Endothelial cell of umbilical vein (primary cell): ENCODE measurements at regions not wholly inside any gene's neighbourhood (a gene's known extent, or its start where the extent isn't known, plus 50 kb on each side); places are given as distances from the start of the nearest gene placed in this dataset.

Experiments used
- BruUV-seq: library from RNA; stranded (reverse); fragments of 400-500 nt; replicated peaks from 2 replicates; lab custom pipeline; 2021; lab: Mats Ljungman, UMichigan
- CTCF ChIA-PET: fragments of 300-600, 350-600 bp; sonication (Branson Sonifier 250); formaldehyde crosslinking; loops from one replicate; lab custom pipeline; 2021; ENCODE audit warnings: antibody characterized with exemption, inconsistent platforms; lab: Charles Lee
- POLR2A ChIA-PET: fragments of 300-600, 350-600 bp; sonication (Branson Sonifier 250); formaldehyde crosslinking; loops from one replicate; lab custom pipeline; 2021; ENCODE audit warnings: antibody characterized with exemption, inconsistent platforms; lab: Charles Lee
- DNase-seq: peaks from one replicate; pipeline ENCODE4 v3.0.0-alpha.2; 2011; ENCODE audit warnings: low read depth, low spot score
- FAIRE-seq: peaks from 2 replicates; lab custom pipeline; 2011; peaks lifted over from hg19 to GRCh38; lab: Jason Lieb, UNC
- H2AFZ ChIP-seq: 2 replicates; pipeline ENCODE4 v1.6.0; 2012; ENCODE audit warnings: low read depth, low read length, control low read depth, inconsistent platforms
- H3K27ac ChIP-seq: 2 replicates; pipeline ENCODE4 v1.5.1; 2011; ENCODE audit warnings: low read depth, mild to moderate bottlenecking, control low read depth, low read length, moderate library complexity; ENCODE audit not compliant: insufficient read depth
- H3K27me3 ChIP-seq, 2 experiments: 2 replicates each; pipeline versions ENCODE4 v1.6.0 to v1.6.1; 2011; ENCODE audit warnings: low read length in 2 of 2, mixed read lengths in 1 of 2; ENCODE audit not compliant: control insufficient read depth in 2 of 2, insufficient read depth in 2 of 2
- H3K36me3 ChIP-seq, 2 experiments: 2 replicates in 1 of 2; 3 replicates in 1 of 2; pipeline ENCODE4 v1.5.1; 2011; ENCODE audit warnings: low read length in 2 of 2, mild to moderate bottlenecking in 1 of 2, moderate library complexity in 1 of 2; ENCODE audit not compliant: control insufficient read depth in 2 of 2, insufficient read depth in 2 of 2; ENCODE audit errors: extremely low read depth in 1 of 2
- H3K4me1 ChIP-seq: 3 replicates; pipeline ENCODE4 v1.5.1; 2011; ENCODE audit warnings: mild to moderate bottlenecking, low read length; ENCODE audit not compliant: control insufficient read depth, insufficient read depth; ENCODE audit errors: extremely low read depth
- H3K4me2 ChIP-seq: 2 replicates; pipeline ENCODE4 v1.6.1; 2011; ENCODE audit warnings: low read length, control low read depth, mixed read lengths; ENCODE audit not compliant: insufficient read depth
- H3K4me3 ChIP-seq, 3 experiments: fragments of 200-600 bp in 1 of 3; sonication (generic), shearing (Covaris generic) in 1 of 3; replicated peaks in 1 of 3; 2 replicates each; pipeline ENCODE4 v1.5.1; 2011 to 2016; ENCODE audit warnings: control low read depth in 3 of 3, low read length in 3 of 3, mild to moderate bottlenecking in 2 of 3, inconsistent platforms in 1 of 3, low read depth in 1 of 3, moderate library complexity in 1 of 3; ENCODE audit not compliant: insufficient read depth in 1 of 3
- H3K79me2 ChIP-seq: 2 replicates; pipeline ENCODE4 v1.6.0; 2012; ENCODE audit warnings: low read length, inconsistent platforms; ENCODE audit not compliant: control insufficient read depth, insufficient read depth
- H3K9ac ChIP-seq: replicated peaks from 2 replicates; pipeline ENCODE3; 2011; ENCODE audit warnings: low read length, control low read depth; ENCODE audit not compliant: insufficient read depth; ENCODE audit errors: extremely low read depth
- H3K9me1 ChIP-seq: replicated peaks from 3 replicates; pipeline ENCODE4 v1.6.0; 2011; ENCODE audit warnings: mild to moderate bottlenecking, low read length; ENCODE audit not compliant: control insufficient read depth, insufficient read depth; ENCODE audit errors: extremely low read depth
- H3K9me3 ChIP-seq: replicated peaks from 2 replicates; pipeline ENCODE4 v1.5.1; 2012; ENCODE audit warnings: low read length, inconsistent platforms; ENCODE audit not compliant: control insufficient read depth, insufficient read depth
- H4K20me1 ChIP-seq: replicated peaks from 2 replicates; pipeline ENCODE3; 2011; ENCODE audit warnings: mild to moderate bottlenecking, low read length; ENCODE audit not compliant: control insufficient read depth, insufficient read depth; ENCODE audit errors: extremely low read depth
- EZH2 ChIP-seq: IDR thresholded peaks from 2 replicates; pipeline ENCODE4 v1.6.1; 2012; ENCODE audit warnings: borderline replicate concordance, low read depth, mild to moderate bottlenecking, moderate library complexity, low read length, inconsistent platforms; ENCODE audit not compliant: severe bottlenecking
- FOS ChIP-seq: IDR thresholded peaks from 2 replicates; pipeline ENCODE4 v1.6.1; 2011; ENCODE audit warnings: mild to moderate bottlenecking, low read length, moderate library complexity, borderline replicate concordance; ENCODE audit not compliant: insufficient read depth
- JUN ChIP-seq: IDR thresholded peaks from 2 replicates; pipeline ENCODE4 v1.6.1; 2011; ENCODE audit warnings: borderline replicate concordance, low read depth; ENCODE audit not compliant: insufficient read length, insufficient read depth
- POLR2A ChIP-seq: IDR thresholded peaks from 2 replicates; pipeline ENCODE4 v1.6.1; 2012; ENCODE audit warnings: low read depth, mild to moderate bottlenecking, control low read depth, low read length
- POLR2AphosphoS5 ChIP-seq: IDR thresholded peaks from 2 replicates; pipeline ENCODE4 v1.6.1; 2012; ENCODE audit warnings: low read depth, mild to moderate bottlenecking, control low read depth, low read length, moderate library complexity; ENCODE audit not compliant: insufficient read depth
- dilution Hi-C: fragments of 300-500 bp; cut with MboI; formaldehyde crosslinking; loops from one replicate; pipeline ENCODE4 v1.15.0; 2019; ENCODE audit warnings: low sequenced_read_pairs; ENCODE audit not compliant: extremely low pct_ligation_motif_present
- intact Hi-C: fragments of 100-400 bp; cut with micrococcal nuclease; formaldehyde crosslinking; loops from one replicate; pipeline ENCODE4 v1.10.0; 2022

- H3K9me3 ChIP-seq, result no peaks in the 10 kb centered on the region
- H3K36me3 ChIP-seq, result no peaks in the 10 kb centered on the region
- H3K4me2 ChIP-seq, result no peak overlapping the region
- no peak overlapping the region for H3K4me3 ChIP-seq
- ChIA-PET POLR2A (no interaction called here), CTCF (interaction anchor here (1.5 to 1.7 kb wide), 2 partner anchors 35 to 182 kb away, joined by 3 to 4 read pairs; no protein-coding TSS in a partner anchor)
- H3K9me1 ChIP-seq, result no peaks in the 10 kb centered on the region
- dilution Hi-C loops (no loop called here), intact Hi-C loops (no loop called here)
- DNase-seq (no peak), FAIRE-seq (no peak)
- no peaks in the 10 kb centered on the region for H4K20me1 ChIP-seq
- no peak overlapping the region for H3K27ac ChIP-seq
- peaks cover 0 to 2% of the 10 kb centered on the region in 2 experiments for H3K27me3 ChIP-seq
- H3K9ac ChIP-seq, result no peak overlapping the region
- no peak overlapping the region for H2AFZ ChIP-seq
- H3K4me1 ChIP-seq, result no peaks in the 10 kb centered on the region
- H3K79me2 ChIP-seq, result no peaks in the 10 kb centered on the region
- no TSS peak for BruUV-seq
- no peak for TF ChIP-seq POLR2A
Observed at GRCh38 chr21:38083535-38083934, 167.3 kb upstream of the KCNJ6 start.

GRCh38 chr21:38086580-38086979, 170.2 kb upstream of the KCNJ15 start:
- intact Hi-C loops, result no loop called here
- no peaks in the 10 kb centered on the region for H3K9me3 ChIP-seq
- no peaks in the 10 kb centered on the region for H3K4me1 ChIP-seq
- H3K9me1 ChIP-seq, result no peaks in the 10 kb centered on the region
- BruUV-seq, result no TSS peak
- H3K27ac ChIP-seq, result no peak overlapping the region
- FAIRE-seq, result no peak
- no peaks in the 10 kb centered on the region for H3K79me2 ChIP-seq
- no peak overlapping the region for H3K9ac ChIP-seq
- no peaks in the 10 kb centered on the region for H3K36me3 ChIP-seq
- no peak overlapping the region for H3K4me3 ChIP-seq
- H2AFZ ChIP-seq, result no peak overlapping the region
- DNase-seq, result no peak
- no peak overlapping the region for H3K4me2 ChIP-seq
- H3K27me3 ChIP-seq, result peaks cover 0 to 2% of the 10 kb centered on the region in 2 experiments
- ChIA-PET POLR2A (no interaction called here), CTCF (no interaction called here)
- TF ChIP-seq JUN (no peak), FOS (no peak), POLR2A (no peak), EZH2 (no peak), POLR2AphosphoS5 (no peak)
- dilution Hi-C loops, result no loop called here
- no peaks in the 10 kb centered on the region for H4K20me1 ChIP-seq
